Naive thymus-derived CD8-positive, alpha-beta T cell (primary cell): ENCODE measurements at regions not wholly inside any gene's neighbourhood (a gene's known extent, or its start where the extent isn't known, plus 50 kb on each side); places are given as distances from the start of the nearest gene placed in this dataset.

ENCODE experiments used
- ATAC-seq, 2 donors: fragments of 150-1000 bp; cut with Tn5 transposase in 1 of 2; sonication (Bioruptor Pico), chemical (Tn5 transposase) in 1 of 2; 1 replicate in 1 of 2; 2 replicates in 1 of 2; pipeline ENCODE4 v1.10.0; 2021; ENCODE audit warnings: mild to moderate bottlenecking in 2 of 2, moderate library complexity in 2 of 2
- POLR2A ChIA-PET: fragments of 350-600 bp; sonication (Branson Sonifier 250); formaldehyde crosslinking; loops from one replicate; lab custom pipeline; 2021; ENCODE audit warnings: antibody characterized with exemption; lab: Charles Lee
- DNase-seq, 10 donors: peaks; one replicate each; pipeline versions ENCODE4 v3.0.0 to v3.0.0-alpha.2; 2020 to 2022
- H3K27ac Mint-ChIP-seq, 10 donors: one replicate each; pipeline ENCODE4 v1.8.0; 2020 to 2022; ENCODE audit warnings: mild to moderate bottlenecking in 10 of 10, mixed read lengths in 10 of 10, moderate library complexity in 4 of 10, inconsistent platforms in 1 of 10
- H3K27me3 Mint-ChIP-seq, 5 donors: one replicate each; pipeline ENCODE4 v1.8.0; 2021 to 2022; ENCODE audit warnings: mixed read lengths in 5 of 5
- H3K36me3 Mint-ChIP-seq, 3 donors: one replicate each; pipeline ENCODE4 v1.8.0; 2020 to 2022; ENCODE audit warnings: mixed read lengths in 3 of 3, mild to moderate bottlenecking in 2 of 3, inconsistent platforms in 1 of 3
- H3K4me1 Mint-ChIP-seq, 4 donors: one replicate each; pipeline ENCODE4 v1.8.0; 2021 to 2022; ENCODE audit warnings: mixed read lengths in 4 of 4
- H3K4me3 Mint-ChIP-seq, 10 donors: one replicate each; pipeline ENCODE4 v1.8.0; 2020 to 2022; ENCODE audit warnings: mild to moderate bottlenecking in 10 of 10, mixed read lengths in 10 of 10, moderate library complexity in 6 of 10, inconsistent platforms in 1 of 10
- H3K9me3 Mint-ChIP-seq, 9 donors: one replicate each; pipeline ENCODE4 v1.8.0; 2020 to 2022; ENCODE audit warnings: mixed read lengths in 9 of 9, mild to moderate bottlenecking in 3 of 9, inconsistent platforms in 1 of 9, moderate library complexity in 1 of 9

- H3K9me3 Mint-ChIP-seq: peaks cover 0 to 8% (median 0%) of the 10 kb centered on the region in 9 donors
Observed at GRCh38 chr20:22288156-22288555, 296.2 kb downstream of the FOXA2 start.

GRCh38 chr20:22285555-22285954 is 298.8 kb downstream of the FOXA2 start:
- Mint-ChIP-seq H3K27me3 (peaks cover 0 to 13% (median 3%) of the 10 kb centered on the region in 5 donors), H3K36me3 (no peaks in the 10 kb centered on the region), H3K4me1 (no peaks in the 10 kb centered on the region), H3K9me3 (peaks cover 0 to 6% (median 0%) of the 10 kb centered on the region in 9 donors), H3K27ac (no peak overlapping the region), H3K4me3 (no peak overlapping the region)
- ATAC-seq (no peak), DNase-seq (no peak)
- POLR2A ChIA-PET: no interaction called here

More at GRCh38 chr20:22288156-22288555, 296.2 kb downstream of the FOXA2 start:
- peaks cover 0 to 21% (median 7%) of the 10 kb centered on the region in 5 donors for H3K27me3 Mint-ChIP-seq
- no peaks in the 10 kb centered on the region for H3K36me3 Mint-ChIP-seq
- POLR2A ChIA-PET: no interaction called here
- H3K27ac Mint-ChIP-seq: no peak overlapping the region
- H3K4me1 Mint-ChIP-seq: no peaks in the 10 kb centered on the region
- no peak overlapping the region for H3K4me3 Mint-ChIP-seq
- DNase-seq: no peak
- no peak for ATAC-seq

GRCh38 chr20:22282696-22283095 is 301.7 kb downstream of the FOXA2 start:
- peaks cover 0 to 8% (median 5%) of the 10 kb centered on the region in 9 donors for H3K9me3 Mint-ChIP-seq
- POLR2A ChIA-PET: no interaction called here

GRCh38 chr20:22274330-22274729 is 310.0 kb downstream of the FOXA2 start:
- Mint-ChIP-seq H3K4me3 (no peak overlapping the region), H3K27ac (no peak overlapping the region), H3K36me3 (peaks cover 0 to 5% (median 0%) of the 10 kb centered on the region in 3 donors), H3K9me3 (peaks cover 0 to 15% (median 7%) of the 10 kb centered on the region in 9 donors), H3K27me3 (peaks cover 0 to 5% (median 0%) of the 10 kb centered on the region in 5 donors), H3K4me1 (no peaks in the 10 kb centered on the region)
- no peak for DNase-seq
- POLR2A ChIA-PET: no interaction called here
- no peak for ATAC-seq

More at GRCh38 chr20:22282696-22283095, 301.7 kb downstream of the FOXA2 start:
- Mint-ChIP-seq H3K27ac (no peak overlapping the region), H3K4me3 (no peak overlapping the region), H3K36me3 (no peaks in the 10 kb centered on the region), H3K4me1 (no peaks in the 10 kb centered on the region), H3K27me3 (no peaks in the 10 kb centered on the region)
- DNase-seq (no peak), ATAC-seq (no peak)

- DNase-seq: no peak
- H3K4me1 Mint-ChIP-seq: no peaks in the 10 kb centered on the region
- no peak for ATAC-seq
- no peak overlapping the region for H3K27ac Mint-ChIP-seq
- H3K4me3 Mint-ChIP-seq: no peak overlapping the region
- H3K9me3 Mint-ChIP-seq: peaks cover 0 to 12% (median 0%) of the 10 kb centered on the region in 9 donors
- no peaks in the 10 kb centered on the region for H3K36me3 Mint-ChIP-seq
- H3K27me3 Mint-ChIP-seq: peaks cover 0 to 8% (median 0%) of the 10 kb centered on the region in 5 donors
- POLR2A ChIA-PET: no interaction called here
Observed at GRCh38 chr20:22268675-22269074, 315.7 kb downstream of the FOXA2 start.

- H3K27me3 Mint-ChIP-seq: peaks cover 0 to 8% (median 0%) of the 10 kb centered on the region in 5 donors
- DNase-seq (no peak), ATAC-seq (no peak)
- H3K9me3 Mint-ChIP-seq: peaks cover 0 to 22% (median 2%) of the 10 kb centered on the region in 9 donors
- no peaks in the 10 kb centered on the region for H3K4me1 Mint-ChIP-seq
- H3K4me3 Mint-ChIP-seq: no peak overlapping the region
- POLR2A ChIA-PET: no interaction called here
- H3K27ac Mint-ChIP-seq: no peak overlapping the region
- no peaks in the 10 kb centered on the region for H3K36me3 Mint-ChIP-seq
Observed at GRCh38 chr20:22264917-22265316, 319.5 kb downstream of the FOXA2 start.

GRCh38 chr20:22260506-22260905 is 323.9 kb downstream of the FOXA2 start:
- H3K27me3 Mint-ChIP-seq: peaks cover 0 to 7% (median 0%) of the 10 kb centered on the region in 5 donors
- no peaks in the 10 kb centered on the region for H3K36me3 Mint-ChIP-seq
- no peak overlapping the region for H3K27ac Mint-ChIP-seq
- H3K9me3 Mint-ChIP-seq: peaks cover 0 to 22% (median 1%) of the 10 kb centered on the region in 9 donors
- DNase-seq (no peak), ATAC-seq (no peak)
- H3K4me1 Mint-ChIP-seq: no peaks in the 10 kb centered on the region
- POLR2A ChIA-PET: no interaction called here
- no peak overlapping the region for H3K4me3 Mint-ChIP-seq

- peaks cover 0 to 10% (median 3%) of the 10 kb centered on the region in 9 donors for H3K9me3 Mint-ChIP-seq
- POLR2A ChIA-PET: no interaction called here
Observed at GRCh38 chr20:22257912-22258311, 326.5 kb downstream of the FOXA2 start.

GRCh38 chr20:22248051-22248667 is 336.2 kb downstream of the FOXA2 start:
- H3K36me3 Mint-ChIP-seq: no peaks in the 10 kb centered on the region
- no peak overlapping the region for H3K4me3 Mint-ChIP-seq
- H3K9me3 Mint-ChIP-seq: peaks cover 0 to 5% (median 0%) of the 10 kb centered on the region in 9 donors
- ATAC-seq (no peak), DNase-seq (no peak)
- POLR2A ChIA-PET: no interaction called here
- H3K4me1 Mint-ChIP-seq: no peaks in the 10 kb centered on the region
- no peak overlapping the region for H3K27ac Mint-ChIP-seq
- H3K27me3 Mint-ChIP-seq: peaks cover 0 to 11% (median 1%) of the 10 kb centered on the region in 5 donors

More at GRCh38 chr20:22257912-22258311, 326.5 kb downstream of the FOXA2 start:
- no peak for DNase-seq
- Mint-ChIP-seq H3K36me3 (no peaks in the 10 kb centered on the region), H3K4me3 (no peak overlapping the region), H3K4me1 (no peaks in the 10 kb centered on the region), H3K27ac (no peak overlapping the region), H3K27me3 (peaks cover 0 to 7% (median 0%) of the 10 kb centered on the region in 5 donors)
- ATAC-seq: no peak

DNA sequence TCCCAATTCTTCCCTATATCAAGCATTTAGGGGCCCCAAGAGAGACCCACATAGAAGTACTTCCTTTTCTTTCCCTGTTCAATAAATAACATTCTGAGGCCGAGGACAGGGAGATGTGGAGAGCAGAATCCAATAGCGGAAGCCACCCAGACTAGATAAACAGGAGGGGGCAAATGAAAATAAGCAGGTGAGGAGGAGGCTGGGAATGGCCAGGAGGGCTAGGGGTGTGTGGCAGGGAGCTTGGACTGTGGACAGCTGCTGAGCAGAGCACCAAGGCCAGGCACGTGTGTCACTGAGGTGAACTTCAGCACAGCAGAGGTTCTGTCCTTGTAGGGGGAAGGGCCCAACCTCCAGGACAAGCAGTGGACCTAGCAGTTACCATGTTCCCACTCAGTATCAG is 339.2 kb downstream of the FOXA2 start:
- Mint-ChIP-seq H3K36me3 (no peaks in the 10 kb centered on the region), H3K4me3 (no peak overlapping the region), H3K27ac (no peak overlapping the region), H3K9me3 (peaks cover 0 to 4% (median 0%) of the 10 kb centered on the region in 9 donors), H3K27me3 (peaks cover 0 to 8% (median 1%) of the 10 kb centered on the region in 5 donors), H3K4me1 (no peaks in the 10 kb centered on the region)
- DNase-seq: no peak
- ATAC-seq: no peak
- POLR2A ChIA-PET: no interaction called here

DNA sequence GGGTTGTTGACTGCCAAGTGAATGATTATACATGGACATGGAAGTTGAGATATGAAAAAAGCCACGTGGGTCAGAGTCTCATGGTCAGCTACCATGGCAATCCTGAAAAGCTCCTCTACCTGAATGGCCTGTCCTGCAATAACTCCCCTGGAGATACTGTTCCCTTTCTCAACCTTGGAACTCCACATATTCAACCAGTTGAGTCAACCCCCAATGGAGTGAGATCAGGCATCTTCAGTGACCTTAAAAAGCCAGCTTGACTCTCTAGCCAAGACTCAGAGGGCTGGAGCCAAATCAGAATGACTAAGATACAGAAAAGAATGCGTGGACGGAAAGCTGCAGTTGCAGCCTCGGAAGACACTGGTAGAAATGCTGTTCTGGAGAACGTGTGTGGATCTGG is 341.3 kb downstream of the FOXA2 start:
- Mint-ChIP-seq H3K27me3 (peaks cover 0 to 8% (median 0%) of the 10 kb centered on the region in 5 donors), H3K27ac (no peak overlapping the region), H3K4me1 (no peaks in the 10 kb centered on the region), H3K36me3 (no peaks in the 10 kb centered on the region), H3K4me3 (no peak overlapping the region), H3K9me3 (peaks cover 0 to 5% (median 0%) of the 10 kb centered on the region in 9 donors)
- no peak for ATAC-seq
- DNase-seq: no peak
- POLR2A ChIA-PET: no interaction called here

- DNase-seq (no peak), ATAC-seq (no peak)
- Mint-ChIP-seq H3K4me1 (no peaks in the 10 kb centered on the region), H3K27ac (no peak overlapping the region), H3K4me3 (no peak overlapping the region), H3K9me3 (peaks cover 0 to 8% (median 2%) of the 10 kb centered on the region in 9 donors), H3K27me3 (peaks cover 0 to 6% (median 0%) of the 10 kb centered on the region in 5 donors), H3K36me3 (no peaks in the 10 kb centered on the region)
- POLR2A ChIA-PET: no interaction called here
Observed at GRCh38 chr20:22241609-22242008, 342.8 kb downstream of the FOXA2 start.

- H3K27ac Mint-ChIP-seq: no peak overlapping the region
- no peak overlapping the region for H3K4me3 Mint-ChIP-seq
- H3K4me1 Mint-ChIP-seq: no peaks in the 10 kb centered on the region
- H3K9me3 Mint-ChIP-seq: peaks cover 0 to 8% (median 0%) of the 10 kb centered on the region in 9 donors
- DNase-seq (no peak), ATAC-seq (no peak)
- POLR2A ChIA-PET: no interaction called here
- no peaks in the 10 kb centered on the region for H3K36me3 Mint-ChIP-seq
- peaks cover 0 to 2% (median 0%) of the 10 kb centered on the region in 5 donors for H3K27me3 Mint-ChIP-seq
Observed at GRCh38 chr20:22232923-22233322, 351.4 kb downstream of the FOXA2 start.
